Hepatocyte (in vitro differentiated cells): ENCODE measurements at regions not wholly inside any gene's neighbourhood (a gene's known extent, or its start where the extent isn't known, plus 50 kb on each side); places are given as distances from the start of the nearest gene placed in this dataset.

Experiments
- EZH2 ChIP-seq: fragments of 200-600 bp; sonication (generic); IDR thresholded peaks from 2 replicates; pipeline ENCODE4 v1.6.1; 2016; ENCODE audit warnings: antibody characterized with exemption, mild to moderate bottlenecking, borderline replicate concordance
- EZH2phosphoT487 ChIP-seq: fragments of 200-600 bp; sonication (generic); IDR thresholded peaks from one replicate; pipeline ENCODE4 v1.6.1; 2018; ENCODE audit warnings: antibody characterized with exemption, mild to moderate bottlenecking, low read depth, moderate library complexity; ENCODE audit not compliant: unreplicated experiment, severe bottlenecking
- TF ChIP-seq, protein P1 (sequence below): fragments of 200-600 bp; sonication (generic); IDR thresholded peaks from 2 replicates; pipeline ENCODE4 v1.5.1; 2016; ENCODE audit warnings: antibody characterized with exemption, mild to moderate bottlenecking; ENCODE audit not compliant: poor library complexity

DNA sequence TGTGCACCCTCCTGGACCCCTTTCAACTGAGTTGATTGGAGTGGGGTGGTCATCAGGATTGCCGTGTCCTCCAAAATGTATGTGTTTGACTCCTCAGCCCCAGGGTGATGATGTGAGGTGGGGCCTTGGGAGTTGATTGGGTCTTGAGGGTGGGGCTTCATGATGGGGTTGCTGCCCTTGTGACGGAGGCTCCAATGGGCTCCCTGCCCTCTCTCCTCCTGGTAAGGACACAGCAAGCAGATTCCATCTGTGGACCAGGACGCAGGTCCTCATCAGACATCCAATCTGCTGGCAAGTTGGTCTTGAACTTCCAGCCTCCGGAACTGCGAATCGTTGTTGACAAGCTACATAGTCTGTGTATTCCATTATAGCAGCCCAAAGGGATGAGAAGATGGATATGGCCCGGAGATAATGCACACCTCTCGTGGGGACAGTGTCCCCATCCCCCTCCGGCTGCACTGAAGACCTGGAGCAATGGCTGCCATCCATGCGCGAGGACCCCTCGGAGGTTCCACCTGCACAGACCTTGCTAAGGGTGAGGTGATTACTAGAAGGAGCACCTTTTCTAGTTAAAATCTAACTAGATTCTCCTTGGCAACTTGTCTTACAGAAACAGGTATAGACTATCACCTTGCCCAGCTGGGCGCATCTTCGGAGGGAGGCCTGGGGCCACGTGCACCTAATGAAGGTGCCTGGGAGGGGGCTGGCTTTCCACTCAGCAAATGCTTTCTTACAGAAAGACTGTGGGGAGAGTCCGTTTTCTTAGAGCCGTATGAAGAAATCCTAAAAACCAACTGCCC is 75.7 kb upstream of the IRX4 start:
- TF ChIP-seq, protein P1, sequence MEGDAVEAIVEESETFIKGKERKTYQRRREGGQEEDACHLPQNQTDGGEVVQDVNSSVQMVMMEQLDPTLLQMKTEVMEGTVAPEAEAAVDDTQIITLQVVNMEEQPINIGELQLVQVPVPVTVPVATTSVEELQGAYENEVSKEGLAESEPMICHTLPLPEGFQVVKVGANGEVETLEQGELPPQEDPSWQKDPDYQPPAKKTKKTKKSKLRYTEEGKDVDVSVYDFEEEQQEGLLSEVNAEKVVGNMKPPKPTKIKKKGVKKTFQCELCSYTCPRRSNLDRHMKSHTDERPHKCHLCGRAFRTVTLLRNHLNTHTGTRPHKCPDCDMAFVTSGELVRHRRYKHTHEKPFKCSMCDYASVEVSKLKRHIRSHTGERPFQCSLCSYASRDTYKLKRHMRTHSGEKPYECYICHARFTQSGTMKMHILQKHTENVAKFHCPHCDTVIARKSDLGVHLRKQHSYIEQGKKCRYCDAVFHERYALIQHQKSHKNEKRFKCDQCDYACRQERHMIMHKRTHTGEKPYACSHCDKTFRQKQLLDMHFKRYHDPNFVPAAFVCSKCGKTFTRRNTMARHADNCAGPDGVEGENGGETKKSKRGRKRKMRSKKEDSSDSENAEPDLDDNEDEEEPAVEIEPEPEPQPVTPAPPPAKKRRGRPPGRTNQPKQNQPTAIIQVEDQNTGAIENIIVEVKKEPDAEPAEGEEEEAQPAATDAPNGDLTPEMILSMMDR, result no peak
- TF ChIP-seq EZH2 (no peak), EZH2phosphoT487 (no peak)
